ENCODE measurements at regions not wholly inside any gene's neighbourhood (a gene's known extent, or its start where the extent isn't known, plus 50 kb on each side); places are given as distances from the start of the nearest gene placed in this dataset.
A peak's percentile ranks its signal among the peaks of the same experiment; 100 is the strongest.

DNA sequence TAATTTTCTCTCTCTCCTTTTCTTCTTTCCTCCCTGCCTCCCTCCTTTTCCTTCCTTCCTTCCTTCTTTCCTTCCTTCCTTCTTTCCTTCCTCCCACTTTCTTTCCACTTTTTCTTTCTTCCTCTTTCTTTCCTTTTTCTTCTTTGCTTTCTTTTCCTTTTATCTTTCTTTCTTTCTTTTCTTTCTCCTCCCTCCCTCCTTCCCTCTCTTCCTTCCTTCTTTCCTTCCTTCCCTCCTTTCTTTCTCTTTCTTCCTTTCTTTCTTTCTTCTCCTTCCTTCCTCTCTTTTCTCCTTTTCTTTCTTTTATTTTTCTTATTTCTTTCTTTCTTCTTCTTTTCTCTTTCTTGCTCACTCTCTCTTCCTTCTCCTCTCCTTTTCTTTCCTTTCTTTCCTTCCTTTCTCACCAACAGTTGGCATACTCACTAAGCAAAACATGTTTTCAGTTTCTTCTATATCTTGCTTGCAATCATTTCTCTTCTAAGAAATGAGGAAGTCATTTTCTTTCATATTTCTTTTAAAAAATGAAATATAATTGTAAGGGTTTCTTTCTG, 97.1 kb upstream of the MAF start:
- in situ Hi-C loops (cut with HindIII; ENCODE audit: low sequenced_read_pairs), result no loop called here

DNA sequence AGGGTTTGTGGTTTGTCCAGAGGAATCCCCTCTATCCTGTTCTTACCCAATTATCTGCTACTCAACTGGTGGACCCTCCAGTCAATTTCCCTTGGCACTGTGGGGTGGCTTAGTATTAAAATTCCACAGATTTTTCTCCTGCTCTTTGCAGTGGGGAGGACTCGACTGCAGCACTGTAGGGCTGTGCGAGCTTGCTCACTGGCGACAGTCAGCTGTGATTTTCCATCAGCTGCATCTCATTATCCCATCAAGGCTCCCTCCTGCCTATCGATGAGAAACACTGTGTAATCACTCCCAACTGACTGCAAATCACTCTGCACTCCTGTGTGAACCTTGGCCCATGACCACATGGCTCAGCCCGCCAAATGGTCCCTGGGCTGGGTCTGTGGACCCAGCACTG, 90.5 kb upstream of the MAF start:
- in situ Hi-C loops (cut with HindIII; ENCODE audit: low sequenced_read_pairs), result no loop called here
- DNase-seq (ENCODE audit: low read depth, low spot score), result no peak
- TF ChIP-seq, protein P1, sequence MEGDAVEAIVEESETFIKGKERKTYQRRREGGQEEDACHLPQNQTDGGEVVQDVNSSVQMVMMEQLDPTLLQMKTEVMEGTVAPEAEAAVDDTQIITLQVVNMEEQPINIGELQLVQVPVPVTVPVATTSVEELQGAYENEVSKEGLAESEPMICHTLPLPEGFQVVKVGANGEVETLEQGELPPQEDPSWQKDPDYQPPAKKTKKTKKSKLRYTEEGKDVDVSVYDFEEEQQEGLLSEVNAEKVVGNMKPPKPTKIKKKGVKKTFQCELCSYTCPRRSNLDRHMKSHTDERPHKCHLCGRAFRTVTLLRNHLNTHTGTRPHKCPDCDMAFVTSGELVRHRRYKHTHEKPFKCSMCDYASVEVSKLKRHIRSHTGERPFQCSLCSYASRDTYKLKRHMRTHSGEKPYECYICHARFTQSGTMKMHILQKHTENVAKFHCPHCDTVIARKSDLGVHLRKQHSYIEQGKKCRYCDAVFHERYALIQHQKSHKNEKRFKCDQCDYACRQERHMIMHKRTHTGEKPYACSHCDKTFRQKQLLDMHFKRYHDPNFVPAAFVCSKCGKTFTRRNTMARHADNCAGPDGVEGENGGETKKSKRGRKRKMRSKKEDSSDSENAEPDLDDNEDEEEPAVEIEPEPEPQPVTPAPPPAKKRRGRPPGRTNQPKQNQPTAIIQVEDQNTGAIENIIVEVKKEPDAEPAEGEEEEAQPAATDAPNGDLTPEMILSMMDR (IDR thresholded peaks at IDR 0.05; ENCODE audit: low read depth, low read length), result no peak
- no peak overlapping the region for H3K4me3 ChIP-seq (ENCODE audit: low read depth, low read length)

More for the DNA sequence above, 97.1 kb upstream of the MAF start:
- TF ChIP-seq, protein P1 (IDR thresholded peaks at IDR 0.05; ENCODE audit: low read depth, low read length), result no peak
- DNase-seq (ENCODE audit: low read depth, low spot score), result no peak
- no peak overlapping the region for H3K4me3 ChIP-seq (ENCODE audit: low read depth, low read length)

DNA sequence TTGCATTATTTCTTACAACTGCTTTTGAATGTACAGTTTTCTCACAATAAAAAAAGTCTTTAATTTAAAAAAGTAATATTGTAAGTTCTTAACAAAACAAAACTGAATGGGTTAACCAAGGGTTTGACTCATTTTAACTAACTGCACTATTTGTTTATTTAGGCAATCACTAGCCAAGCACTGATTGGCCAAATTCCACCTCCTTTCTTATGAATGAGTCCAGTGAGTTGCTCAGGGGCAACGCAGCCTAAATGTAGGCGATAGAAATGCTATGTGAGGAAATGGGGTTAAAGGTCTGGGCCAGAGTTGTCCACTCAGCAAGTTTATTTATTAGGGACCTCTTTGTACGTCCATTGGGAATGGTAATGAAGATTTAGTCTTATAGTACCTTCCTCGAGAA, 89.6 kb upstream of the MAF start:
- TF ChIP-seq, protein P1 (IDR thresholded peaks at IDR 0.05; ENCODE audit: low read depth, low read length), result no peak
- in situ Hi-C loops (cut with HindIII; ENCODE audit: low sequenced_read_pairs), result no loop called here
- H3K4me3 ChIP-seq (ENCODE audit: low read depth, low read length), result no peak overlapping the region
- no peak for DNase-seq (ENCODE audit: low read depth, low spot score)

DNA sequence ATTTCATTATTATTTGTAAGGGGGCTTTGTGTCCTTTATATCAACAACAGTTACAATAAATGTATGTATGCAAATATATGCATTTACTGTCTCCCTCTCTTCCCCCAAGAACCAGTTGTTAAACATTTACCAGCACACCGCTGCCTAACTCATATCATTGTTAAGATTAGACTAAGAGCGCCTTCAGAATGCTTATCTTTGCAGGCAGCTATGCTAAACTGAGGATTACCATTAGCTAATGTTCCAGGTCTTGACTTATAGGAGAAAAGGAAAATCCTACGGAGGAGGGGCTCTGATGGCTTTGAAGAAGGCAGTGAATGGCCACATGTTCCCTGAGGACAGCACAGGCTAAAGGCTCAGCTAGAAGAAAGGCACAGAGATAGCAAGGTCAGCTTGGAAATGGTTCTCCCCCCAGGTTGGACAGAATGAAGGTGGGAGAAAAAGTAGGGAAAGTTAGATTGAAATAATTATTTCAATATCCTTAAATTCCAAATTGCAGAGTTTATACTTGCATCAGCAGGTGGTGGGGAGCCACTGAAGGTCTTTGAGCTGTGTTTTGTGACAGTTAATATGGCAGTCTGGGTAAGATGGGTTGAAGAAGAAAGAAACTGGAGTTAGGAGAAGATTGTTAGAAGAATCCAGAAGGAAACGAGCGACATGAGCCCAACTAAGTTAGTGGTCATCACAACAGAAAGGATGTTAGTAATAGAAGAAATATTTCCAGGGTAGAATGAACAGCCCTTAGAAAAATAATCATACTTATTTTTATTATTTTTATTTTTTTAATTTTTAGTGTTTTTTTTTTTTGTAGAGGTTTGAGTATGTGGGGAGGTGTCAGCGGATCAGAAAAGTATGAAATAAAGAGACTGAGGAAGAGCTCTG, 87.0 kb upstream of the MAF start:
- H3K4me3 ChIP-seq (ENCODE audit: low read depth, low read length), result no peak overlapping the region
- peak; percentile 15 for DNase-seq (ENCODE audit: low read depth, low spot score)
- TF ChIP-seq, protein P1 (IDR thresholded peaks at IDR 0.05; ENCODE audit: low read depth, low read length), result no peak
- in situ Hi-C loops (cut with HindIII; ENCODE audit: low sequenced_read_pairs), result no loop called here

DNA sequence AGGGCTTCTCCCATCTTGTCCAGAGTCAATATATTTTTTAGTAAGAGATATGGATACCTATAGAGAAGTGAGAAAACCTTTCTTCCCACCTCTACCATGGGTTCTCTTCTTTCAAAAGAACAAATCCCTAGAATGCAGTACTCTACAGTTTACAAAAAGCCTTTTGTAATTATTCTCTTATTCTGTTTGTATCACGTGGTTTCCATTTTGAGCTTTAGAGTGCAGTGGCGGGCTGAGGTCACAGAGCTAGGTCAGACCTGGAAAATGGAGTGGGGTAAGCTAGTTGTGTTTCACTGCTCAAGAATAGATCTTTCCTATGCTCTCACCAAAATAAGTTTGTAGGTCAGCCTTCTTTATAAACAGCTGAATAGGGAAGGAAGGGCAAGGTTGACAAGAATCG, 85.3 kb upstream of the MAF start:
- TF ChIP-seq, protein P1 (IDR thresholded peaks at IDR 0.05; ENCODE audit: low read depth, low read length), result no peak
- in situ Hi-C loops (cut with HindIII; ENCODE audit: low sequenced_read_pairs), result no loop called here
- no peak overlapping the region for H3K4me3 ChIP-seq (ENCODE audit: low read depth, low read length)
- no peak for DNase-seq (ENCODE audit: low read depth, low spot score)

DNA sequence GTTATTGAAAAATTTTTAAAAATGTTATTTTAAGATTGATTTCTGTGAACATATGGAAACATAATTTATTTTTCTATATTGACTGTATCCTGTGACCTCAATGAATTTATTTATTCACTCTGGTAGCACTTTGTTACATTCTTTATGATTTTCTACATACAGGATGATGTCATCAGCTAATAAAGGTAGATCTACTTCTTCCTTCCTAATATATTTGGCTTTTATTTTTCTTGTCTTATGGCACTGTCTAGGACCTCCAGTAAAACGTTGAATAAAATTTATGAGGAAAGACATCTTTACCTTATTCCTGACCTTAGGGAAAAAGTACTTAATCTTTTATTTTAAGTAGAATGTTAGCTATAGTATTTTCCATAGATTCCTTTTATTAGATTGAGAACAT, 78.8 kb upstream of the MAF start:
- in situ Hi-C loops (cut with HindIII; ENCODE audit: low sequenced_read_pairs), result no loop called here
- DNase-seq (ENCODE audit: low read depth, low spot score), result no peak
- H3K4me3 ChIP-seq (ENCODE audit: low read depth, low read length), result no peak overlapping the region
- TF ChIP-seq, protein P1 (IDR thresholded peaks at IDR 0.05; ENCODE audit: low read depth, low read length), result no peak
